Activated naive CD4-positive, alpha-beta T cell treated with anti-CD3 and anti-CD28 coated beads for 36 hours (primary cell): ENCODE measurements at regions not wholly inside any gene's neighbourhood (a gene's known extent, or its start where the extent isn't known, plus 50 kb on each side); places are given as distances from the start of the nearest gene placed in this dataset.

ENCODE experiments used
- CTCF ChIA-PET: fragments of 350-600 bp; sonication (Branson Sonifier 250); formaldehyde crosslinking; loops from one replicate; lab custom pipeline; 2021; ENCODE audit warnings: antibody characterized with exemption; lab: Charles Lee
- DNase-seq: peaks from one replicate; pipeline ENCODE4 v3.0.0-alpha.2; 2020
- H3K27ac Mint-ChIP-seq: one replicate; pipeline ENCODE4 v1.8.0; 2021; ENCODE audit warnings: mild to moderate bottlenecking, mixed read lengths
- H3K27me3 Mint-ChIP-seq: one replicate; pipeline ENCODE4 v1.8.0; 2021; ENCODE audit warnings: low read depth, mixed read lengths
- H3K36me3 Mint-ChIP-seq: one replicate; pipeline ENCODE4 v1.8.0; 2021; ENCODE audit warnings: low read depth, mixed read lengths
- H3K4me1 Mint-ChIP-seq: one replicate; pipeline ENCODE4 v1.8.0; 2021; ENCODE audit warnings: low read depth, mixed read lengths
- H3K4me3 Mint-ChIP-seq: one replicate; pipeline ENCODE4 v1.8.0; 2021; ENCODE audit warnings: mild to moderate bottlenecking, moderate library complexity, mixed read lengths
- H3K9me3 Mint-ChIP-seq: one replicate; pipeline ENCODE4 v1.8.0; 2021; ENCODE audit warnings: mixed read lengths
- intact Hi-C: fragments of 100-400 bp; cut with micrococcal nuclease; formaldehyde crosslinking; loops from one replicate; pipeline ENCODE4 v1.15.1; 2023

DNA sequence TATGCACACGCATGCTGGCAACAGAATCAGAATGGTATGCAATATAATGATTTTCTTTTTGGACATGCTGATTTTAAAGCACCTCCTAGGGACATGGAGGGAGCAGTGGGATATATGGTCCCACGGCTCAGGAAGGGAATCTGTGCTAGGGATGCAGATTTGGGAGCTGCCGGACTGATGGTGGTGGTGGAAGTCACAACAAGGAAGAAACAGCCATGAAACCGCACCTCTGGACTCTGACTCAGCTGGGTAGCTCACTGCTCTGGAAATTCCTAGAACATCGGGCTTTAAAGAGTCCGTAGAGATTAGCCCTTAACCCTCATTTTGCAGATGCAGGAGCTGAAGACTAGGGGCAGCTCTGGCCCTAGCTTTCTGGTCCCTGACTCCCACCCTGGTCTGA lies 364.3 kb upstream of the KLHL29 start:
- intact Hi-C loops, result no loop called here
- Mint-ChIP-seq H3K27me3 (no peaks in the 10 kb centered on the region), H3K9me3 (no peaks in the 10 kb centered on the region), H3K4me3 (no peak overlapping the region), H3K27ac (no peak overlapping the region), H3K4me1 (no peaks in the 10 kb centered on the region), H3K36me3 (no peaks in the 10 kb centered on the region)
- DNase-seq, result no peak
- CTCF ChIA-PET, result no interaction called here

- intact Hi-C loops, result no loop called here
Observed at GRCh38 chr2:23021311-23022120, 363.5 kb upstream of the KLHL29 start.

GRCh38 chr2:23023722-23024121 lies 361.3 kb upstream of the KLHL29 start:
- intact Hi-C loops, result no loop called here
- no peaks in the 10 kb centered on the region for H3K36me3 Mint-ChIP-seq
- CTCF ChIA-PET, result no interaction called here

More at GRCh38 chr2:23021311-23022120, 363.5 kb upstream of the KLHL29 start:
- Mint-ChIP-seq H3K27me3 (no peaks in the 10 kb centered on the region), H3K9me3 (no peaks in the 10 kb centered on the region), H3K4me3 (no peak overlapping the region), H3K36me3 (no peaks in the 10 kb centered on the region), H3K27ac (no peak overlapping the region), H3K4me1 (no peaks in the 10 kb centered on the region)
- no peak for DNase-seq
- CTCF ChIA-PET, result no interaction called here

GRCh38 chr2:23026671-23027070 lies 358.3 kb upstream of the KLHL29 start:
- H3K9me3 Mint-ChIP-seq, result no peaks in the 10 kb centered on the region
- H3K27me3 Mint-ChIP-seq, result peaks cover 7% of the 10 kb centered on the region
- H3K4me1 Mint-ChIP-seq, result no peaks in the 10 kb centered on the region
- no peak overlapping the region for H3K4me3 Mint-ChIP-seq
- no peak overlapping the region for H3K27ac Mint-ChIP-seq
- H3K36me3 Mint-ChIP-seq, result no peaks in the 10 kb centered on the region
- DNase-seq, result no peak
- CTCF ChIA-PET, result no interaction called here
- intact Hi-C loops, result no loop called here

More at GRCh38 chr2:23023722-23024121, 361.3 kb upstream of the KLHL29 start:
- Mint-ChIP-seq H3K9me3 (no peaks in the 10 kb centered on the region), H3K27me3 (peaks cover 4% of the 10 kb centered on the region), H3K4me1 (no peaks in the 10 kb centered on the region), H3K27ac (no peak overlapping the region), H3K4me3 (no peak overlapping the region)
- DNase-seq, result no peak

DNA sequence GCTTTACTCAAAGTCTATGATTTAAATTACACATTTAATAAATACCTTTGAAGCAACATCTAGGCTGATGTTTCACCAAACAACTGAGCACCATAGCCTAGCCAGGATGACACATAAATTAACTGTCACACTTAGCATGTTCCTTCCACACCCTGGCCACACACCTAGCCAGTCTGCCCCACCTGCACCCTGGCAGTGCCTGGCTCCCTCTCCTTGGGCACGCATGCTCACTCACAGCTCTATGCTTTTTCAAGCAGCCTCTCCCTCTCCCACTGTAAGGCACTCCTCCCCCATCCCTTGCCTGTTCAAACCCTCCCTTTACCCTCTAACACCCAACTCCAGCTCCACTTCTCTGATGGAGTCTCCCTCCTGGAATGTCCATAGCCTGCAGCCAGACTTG lies 357.6 kb upstream of the KLHL29 start:
- intact Hi-C loops, result no loop called here
- CTCF ChIA-PET, result no interaction called here
- H3K4me3 Mint-ChIP-seq, result no peak overlapping the region
- DNase-seq, result no peak
- no peaks in the 10 kb centered on the region for H3K4me1 Mint-ChIP-seq
- H3K9me3 Mint-ChIP-seq, result no peaks in the 10 kb centered on the region
- H3K27ac Mint-ChIP-seq, result no peak overlapping the region
- no peaks in the 10 kb centered on the region for H3K36me3 Mint-ChIP-seq
- peaks cover 7% of the 10 kb centered on the region for H3K27me3 Mint-ChIP-seq

GRCh38 chr2:23028106-23028505 lies 356.9 kb upstream of the KLHL29 start:
- Mint-ChIP-seq H3K36me3 (no peaks in the 10 kb centered on the region), H3K4me3 (no peak overlapping the region), H3K9me3 (no peaks in the 10 kb centered on the region), H3K27ac (no peak overlapping the region), H3K4me1 (no peaks in the 10 kb centered on the region), H3K27me3 (peaks cover 7% of the 10 kb centered on the region)
- no peak for DNase-seq
- CTCF ChIA-PET, result no interaction called here
- intact Hi-C loops, result no loop called here

GRCh38 chr2:23029111-23029510 lies 355.9 kb upstream of the KLHL29 start:
- no peak for DNase-seq
- Mint-ChIP-seq H3K4me3 (no peak overlapping the region), H3K36me3 (no peaks in the 10 kb centered on the region), H3K27me3 (peaks cover 7% of the 10 kb centered on the region), H3K9me3 (no peaks in the 10 kb centered on the region), H3K4me1 (no peaks in the 10 kb centered on the region), H3K27ac (no peak overlapping the region)
- CTCF ChIA-PET, result no interaction called here
- intact Hi-C loops, result no loop called here

- intact Hi-C loops, result no loop called here
- no peak overlapping the region for H3K4me3 Mint-ChIP-seq
- no peaks in the 10 kb centered on the region for H3K4me1 Mint-ChIP-seq
- H3K9me3 Mint-ChIP-seq, result no peaks in the 10 kb centered on the region
- peaks cover 7% of the 10 kb centered on the region for H3K27me3 Mint-ChIP-seq
- CTCF ChIA-PET, result no interaction called here
- DNase-seq, result no peak
- H3K27ac Mint-ChIP-seq, result no peak overlapping the region
- no peaks in the 10 kb centered on the region for H3K36me3 Mint-ChIP-seq
Observed at GRCh38 chr2:23029951-23030350, 355.0 kb upstream of the KLHL29 start.

GRCh38 chr2:23034996-23035395 lies 350.0 kb upstream of the KLHL29 start:
- H3K27me3 Mint-ChIP-seq, result no peaks in the 10 kb centered on the region
- no peaks in the 10 kb centered on the region for H3K9me3 Mint-ChIP-seq
- CTCF ChIA-PET, result interaction anchor here (0.7 kb wide), 1 partner anchor 1027 kb away, joined by 3 read pairs; no protein-coding TSS in a partner anchor
- H3K4me1 Mint-ChIP-seq, result no peaks in the 10 kb centered on the region
- no peak overlapping the region for H3K27ac Mint-ChIP-seq
- no peak overlapping the region for H3K4me3 Mint-ChIP-seq
- intact Hi-C loops, result no loop called here
- no peaks in the 10 kb centered on the region for H3K36me3 Mint-ChIP-seq
- no peak for DNase-seq

DNA sequence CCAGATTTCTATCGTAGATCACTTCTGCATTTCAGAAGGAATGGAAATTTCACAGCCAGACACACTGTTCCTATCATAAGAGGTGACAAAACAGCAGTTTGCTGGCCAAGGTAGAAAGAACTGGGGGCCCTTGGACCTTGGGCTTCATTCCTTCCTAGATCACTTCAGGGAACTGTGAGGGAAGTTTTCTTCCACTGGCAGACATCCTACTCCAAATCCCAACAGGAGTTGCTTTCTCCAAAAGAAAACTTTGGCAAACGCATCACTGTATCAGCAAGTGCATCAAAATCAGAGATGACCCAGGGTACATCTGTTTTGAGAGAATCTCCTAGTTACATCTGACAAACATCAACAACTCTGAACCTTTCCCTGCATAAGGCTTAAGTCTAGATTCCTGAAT lies 348.4 kb upstream of the KLHL29 start:
- H3K27ac Mint-ChIP-seq, result no peak overlapping the region
- no peak overlapping the region for H3K4me3 Mint-ChIP-seq
- H3K9me3 Mint-ChIP-seq, result no peaks in the 10 kb centered on the region
- H3K36me3 Mint-ChIP-seq, result no peaks in the 10 kb centered on the region
- no peak for DNase-seq
- intact Hi-C loops, result no loop called here
- CTCF ChIA-PET, result interaction anchor here (0.8 kb wide), 1 partner anchor 11 kb away, joined by 3 read pairs; no protein-coding TSS in a partner anchor
- no peaks in the 10 kb centered on the region for H3K4me1 Mint-ChIP-seq
- H3K27me3 Mint-ChIP-seq, result no peaks in the 10 kb centered on the region

DNA sequence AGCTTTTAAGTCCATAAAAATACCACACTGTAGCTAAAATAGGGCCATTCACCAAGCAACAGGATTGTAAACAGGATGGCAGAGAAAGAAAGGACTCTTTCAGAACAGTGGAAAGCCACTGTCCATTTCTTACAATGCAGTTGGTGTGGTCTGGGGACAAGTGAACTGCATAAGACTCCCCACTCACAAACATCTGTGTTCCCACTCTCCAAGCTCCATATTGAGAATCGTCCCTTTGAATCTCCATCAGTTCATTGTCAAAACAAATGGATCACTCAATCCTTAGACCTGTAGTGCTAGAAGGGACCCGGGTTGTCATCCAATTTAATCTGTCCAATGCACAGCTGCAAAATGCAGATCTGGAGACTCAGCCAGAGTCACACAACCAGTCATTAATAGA lies 347.4 kb upstream of the KLHL29 start:
- Mint-ChIP-seq H3K27ac (no peak overlapping the region), H3K36me3 (no peaks in the 10 kb centered on the region), H3K4me3 (no peak overlapping the region), H3K27me3 (no peaks in the 10 kb centered on the region), H3K4me1 (no peaks in the 10 kb centered on the region), H3K9me3 (no peaks in the 10 kb centered on the region)
- intact Hi-C loops, result no loop called here
- no peak for DNase-seq
- CTCF ChIA-PET, result no interaction called here

DNA sequence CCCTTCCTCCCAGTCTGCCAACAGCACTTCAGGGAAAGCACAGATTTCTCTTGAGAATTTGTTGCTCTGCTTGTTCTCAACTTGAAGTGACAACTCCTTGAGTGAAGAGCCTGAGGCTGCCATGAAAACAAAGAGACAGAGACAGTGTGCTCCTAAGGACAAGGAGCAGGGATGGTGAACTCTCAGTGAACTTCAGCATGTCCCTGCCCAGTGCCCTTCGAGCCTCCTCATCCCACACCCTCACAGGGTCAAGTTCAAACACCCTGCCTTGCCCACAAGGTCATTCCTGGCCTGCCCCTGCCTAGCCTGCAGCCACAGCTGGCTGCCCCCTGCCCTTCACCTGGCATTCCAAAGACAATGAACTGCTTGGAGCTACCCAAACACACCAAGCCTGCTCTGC lies 343.5 kb upstream of the KLHL29 start:
- Mint-ChIP-seq H3K4me3 (no peak overlapping the region), H3K36me3 (no peaks in the 10 kb centered on the region)
- CTCF ChIA-PET, result interaction anchor here (0.6 kb wide), 1 partner anchor 540 kb away, joined by 4 read pairs; no protein-coding TSS in a partner anchor

DNA sequence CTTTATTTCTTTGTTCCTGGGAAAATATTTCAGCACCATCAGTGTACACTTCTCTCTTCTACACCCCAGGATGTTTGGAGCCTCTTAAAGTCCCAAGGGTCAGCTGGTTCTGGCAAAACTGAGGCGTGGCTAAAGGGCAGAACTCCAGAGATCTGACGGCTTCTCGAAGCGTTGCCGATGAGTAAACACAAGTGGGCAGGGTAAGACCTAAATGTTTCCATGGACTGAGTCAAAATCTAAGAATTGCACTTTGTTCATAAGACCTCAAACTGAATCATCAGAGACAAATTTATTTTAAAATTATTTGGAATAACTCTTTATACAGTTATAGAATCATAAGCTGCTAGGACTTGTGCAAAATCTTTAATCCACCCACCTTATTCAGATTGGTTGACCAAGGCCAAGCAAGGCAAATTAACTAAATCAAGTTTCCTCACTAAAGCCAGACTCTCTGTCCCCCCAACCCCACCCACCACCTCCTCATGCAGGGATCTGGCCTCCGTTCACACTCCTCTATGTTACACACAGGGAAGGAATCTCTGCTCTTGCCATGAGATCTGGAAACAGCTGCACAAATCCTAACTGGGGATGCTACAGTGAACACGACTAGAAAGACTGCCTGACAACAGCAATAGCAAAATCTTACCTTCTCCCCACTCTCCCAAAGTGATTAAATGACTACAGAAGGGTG lies 342.6 kb upstream of the KLHL29 start:
- DNase-seq, result no peak
- Mint-ChIP-seq H3K4me1 (no peaks in the 10 kb centered on the region), H3K27ac (no peak overlapping the region), H3K27me3 (peaks cover 5% of the 10 kb centered on the region), H3K9me3 (no peaks in the 10 kb centered on the region), H3K36me3 (no peaks in the 10 kb centered on the region), H3K4me3 (no peak overlapping the region)
- intact Hi-C loops, result no loop called here
- CTCF ChIA-PET, result no interaction called here

More for the DNA sequence above, 343.5 kb upstream of the KLHL29 start:
- H3K4me1 Mint-ChIP-seq, result no peaks in the 10 kb centered on the region
- intact Hi-C loops, result no loop called here
- no peak overlapping the region for H3K27ac Mint-ChIP-seq
- no peak for DNase-seq
- H3K27me3 Mint-ChIP-seq, result peaks cover 5% of the 10 kb centered on the region
- no peaks in the 10 kb centered on the region for H3K9me3 Mint-ChIP-seq
